Skin epidermis (tissue), 12 donors: ENCODE measurements at regions not wholly inside any gene's neighbourhood (a gene's known extent, or its start where the extent isn't known, plus 50 kb on each side); places are given as distances from the start of the nearest gene placed in this dataset.

ENCODE experiments used
- H3K27ac ChIP-seq, 21 experiments: fragments of 200-600 bp; sonication (generic) in 11 of 21; one replicate each; pipeline ENCODE4 v1.5.0; 2020; ENCODE audit warnings: mild to moderate bottlenecking in 3 of 21, inconsistent platforms in 2 of 21, moderate library complexity in 2 of 21
- H3K4me3 ChIP-seq, 7 experiments: fragments of 200-600 bp; sonication (generic) in 2 of 7; one replicate each; pipeline ENCODE4 v1.5.0; 2020; ENCODE audit warnings: inconsistent platforms in 2 of 7, mild to moderate bottlenecking in 2 of 7, moderate library complexity in 1 of 7

DNA sequence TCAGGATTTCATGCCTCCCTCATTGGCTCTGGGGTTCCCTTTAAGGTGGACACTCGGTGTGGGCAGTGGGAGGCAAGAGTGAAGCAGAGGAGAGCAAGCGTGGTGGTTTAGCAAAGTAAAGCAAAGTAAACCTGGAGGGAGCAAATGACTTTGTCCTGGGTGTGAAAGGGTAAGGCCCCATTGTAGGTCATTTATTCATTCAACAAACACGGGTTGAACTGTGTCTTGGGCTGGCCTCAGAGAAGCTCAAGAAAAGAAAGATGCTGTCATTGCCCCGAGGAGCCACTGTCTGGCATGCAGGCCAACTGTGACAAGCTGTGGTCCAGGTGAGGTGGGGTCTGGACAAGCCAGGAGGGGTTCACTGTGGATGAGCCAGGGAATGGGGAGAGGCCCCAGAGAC, 68.9 kb upstream of the DLK1 start:
- H3K4me3 ChIP-seq, result no peak overlapping the region
- no peak overlapping the region for H3K27ac ChIP-seq

- Histone ChIP-seq H3K27ac (no peak overlapping the region), H3K4me3 (no peak overlapping the region)
Observed at GRCh38 chr14:100658181-100658886, 68.4 kb upstream of the DLK1 start.

GRCh38 chr14:100659345-100660001, 67.2 kb upstream of the DLK1 start:
- Histone ChIP-seq H3K4me3 (no peak overlapping the region), H3K27ac (no peak overlapping the region)

GRCh38 chr14:100660498-100660881, 66.2 kb upstream of the DLK1 start:
- Histone ChIP-seq H3K27ac (no peak overlapping the region), H3K4me3 (no peak overlapping the region)

DNA sequence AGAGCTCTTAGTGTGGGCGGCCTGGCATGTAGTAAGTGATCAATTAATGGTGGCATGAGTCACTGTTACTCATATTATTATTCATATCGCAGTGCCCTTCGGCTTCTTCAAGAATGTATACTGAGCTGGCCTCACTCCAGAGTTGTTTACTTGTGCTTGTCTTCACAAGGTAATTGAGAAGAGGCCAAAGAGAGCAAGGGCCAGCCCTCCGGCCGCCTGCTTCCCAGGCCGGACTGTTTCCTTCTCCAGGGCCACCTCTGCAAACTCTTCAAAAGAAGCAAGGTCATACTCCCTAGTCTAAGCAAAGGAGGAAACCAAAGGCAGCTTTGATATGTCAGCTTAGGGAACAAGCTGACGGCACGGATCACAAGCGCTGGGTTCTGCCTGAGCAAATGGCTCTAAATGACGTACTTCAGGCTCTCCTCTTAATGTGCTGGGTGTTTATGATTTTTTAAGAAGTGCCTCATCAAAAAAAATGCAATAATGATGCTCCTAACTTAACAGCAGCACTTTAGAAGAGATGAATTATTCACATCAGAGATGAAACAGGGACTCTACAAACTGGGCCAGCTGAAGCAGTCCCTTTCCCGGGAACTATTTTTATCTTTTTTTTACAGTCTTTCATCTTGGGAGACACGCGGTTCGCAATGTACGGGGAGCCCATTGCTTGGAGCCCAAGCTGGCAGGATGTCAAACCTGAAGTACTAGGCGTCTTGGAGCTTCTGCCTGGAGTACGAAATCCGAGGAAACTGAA, 65.6 kb upstream of the DLK1 start:
- no peak overlapping the region for H3K27ac ChIP-seq
- no peak overlapping the region for H3K4me3 ChIP-seq

- no peak overlapping the region for H3K4me3 ChIP-seq
- no peak overlapping the region for H3K27ac ChIP-seq
Observed at GRCh38 chr14:100662879-100663760, 63.6 kb upstream of the DLK1 start.

DNA sequence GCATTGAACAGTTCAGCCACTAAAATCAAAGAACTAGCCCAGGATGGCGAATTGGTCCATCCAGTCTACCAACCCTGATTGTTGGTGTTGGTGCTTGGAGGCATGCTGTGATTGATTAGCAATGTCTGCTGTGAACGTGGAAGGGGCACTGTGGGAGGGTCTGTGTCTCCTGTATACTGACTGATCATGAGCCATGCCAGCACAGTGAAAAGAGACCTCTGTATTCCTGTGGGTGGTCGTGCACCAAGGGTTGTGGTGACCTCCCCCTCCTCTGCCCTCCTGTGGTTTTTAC, 63.0 kb upstream of the DLK1 start:
- no peak overlapping the region for H3K27ac ChIP-seq

GRCh38 chr14:100664231-100664630, 62.5 kb upstream of the DLK1 start:
- Histone ChIP-seq H3K4me3 (no peak overlapping the region), H3K27ac (no peak overlapping the region)

More for the DNA sequence above, 63.0 kb upstream of the DLK1 start:
- H3K4me3 ChIP-seq, result no peak overlapping the region

DNA sequence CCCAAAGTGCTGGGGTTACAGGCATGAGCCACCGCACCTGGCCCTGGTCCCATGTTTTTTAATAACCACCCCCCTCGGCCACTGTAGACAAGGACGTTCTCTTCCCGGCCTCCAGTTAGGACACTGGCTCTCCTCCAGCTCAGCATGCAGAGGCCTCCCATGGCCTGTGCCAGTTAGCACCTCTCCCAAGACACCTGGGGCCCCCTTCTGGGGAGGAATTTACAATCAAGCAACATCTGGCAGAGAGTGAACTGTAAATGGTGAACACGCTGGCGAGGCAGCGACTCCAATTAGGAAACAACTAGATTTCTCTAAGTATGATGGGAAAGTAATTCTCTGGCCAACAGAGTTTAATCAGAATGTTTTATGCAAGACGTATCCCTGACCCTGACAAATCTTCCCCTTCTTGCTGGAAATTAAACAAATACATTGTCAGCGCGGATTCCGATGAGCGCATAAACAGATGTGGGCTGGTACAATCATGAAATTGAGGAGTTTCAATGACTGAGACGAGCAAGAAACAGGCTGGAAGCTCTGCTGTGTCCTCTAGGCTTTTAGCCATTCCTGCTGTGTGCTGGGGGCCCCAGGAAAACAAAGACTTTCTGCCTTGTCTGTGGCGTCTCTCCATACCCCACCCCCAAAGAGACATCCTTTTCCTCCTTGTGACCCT, 61.7 kb upstream of the DLK1 start:
- Histone ChIP-seq H3K4me3 (no peak overlapping the region), H3K27ac (peak overlapping the region in 4 of 21 experiments; percentile 27 to 57 (median 38))

- peak overlapping the region in 3 of 21 experiments; percentile 27 to 57 (median 27) for H3K27ac ChIP-seq
- no peak overlapping the region for H3K4me3 ChIP-seq
Observed at GRCh38 chr14:100665511-100666032, 61.1 kb upstream of the DLK1 start.

DNA sequence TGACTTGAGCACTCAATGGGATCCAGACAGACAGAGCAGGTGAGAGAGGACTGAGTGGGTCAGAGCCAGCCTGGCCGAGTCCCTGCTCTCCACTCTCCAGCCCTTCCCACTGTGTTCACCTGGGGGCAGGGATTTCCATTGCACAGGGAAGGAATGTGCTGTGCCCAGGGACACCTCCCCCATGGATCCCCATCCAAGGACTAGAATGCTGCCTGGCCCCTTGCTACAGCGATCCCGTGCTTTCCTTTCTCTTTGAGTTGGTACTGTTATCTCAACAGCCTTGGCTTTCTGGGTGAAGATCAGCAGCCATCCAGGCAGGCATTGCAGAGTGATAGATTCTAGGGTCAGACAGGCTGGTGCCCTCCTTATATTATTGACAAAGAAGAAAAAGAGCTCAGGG, 60.3 kb upstream of the DLK1 start:
- Histone ChIP-seq H3K27ac (no peak overlapping the region), H3K4me3 (no peak overlapping the region)

GRCh38 chr14:100666851-100667250, 59.8 kb upstream of the DLK1 start:
- no peak overlapping the region for H3K4me3 ChIP-seq
- H3K27ac ChIP-seq, result no peak overlapping the region

- Histone ChIP-seq H3K27ac (no peak overlapping the region), H3K4me3 (no peak overlapping the region)
Observed at GRCh38 chr14:100667656-100668055, 59.0 kb upstream of the DLK1 start.

GRCh38 chr14:100668352-100668751, 58.3 kb upstream of the DLK1 start:
- Histone ChIP-seq H3K4me3 (no peak overlapping the region), H3K27ac (no peak overlapping the region)

GRCh38 chr14:100669011-100669412, 57.7 kb upstream of the DLK1 start:
- H3K27ac ChIP-seq, result no peak overlapping the region

GRCh38 chr14:100669468-100669867, 57.2 kb upstream of the DLK1 start:
- no peak overlapping the region for H3K27ac ChIP-seq

More at GRCh38 chr14:100669011-100669412, 57.7 kb upstream of the DLK1 start:
- no peak overlapping the region for H3K4me3 ChIP-seq

DNA sequence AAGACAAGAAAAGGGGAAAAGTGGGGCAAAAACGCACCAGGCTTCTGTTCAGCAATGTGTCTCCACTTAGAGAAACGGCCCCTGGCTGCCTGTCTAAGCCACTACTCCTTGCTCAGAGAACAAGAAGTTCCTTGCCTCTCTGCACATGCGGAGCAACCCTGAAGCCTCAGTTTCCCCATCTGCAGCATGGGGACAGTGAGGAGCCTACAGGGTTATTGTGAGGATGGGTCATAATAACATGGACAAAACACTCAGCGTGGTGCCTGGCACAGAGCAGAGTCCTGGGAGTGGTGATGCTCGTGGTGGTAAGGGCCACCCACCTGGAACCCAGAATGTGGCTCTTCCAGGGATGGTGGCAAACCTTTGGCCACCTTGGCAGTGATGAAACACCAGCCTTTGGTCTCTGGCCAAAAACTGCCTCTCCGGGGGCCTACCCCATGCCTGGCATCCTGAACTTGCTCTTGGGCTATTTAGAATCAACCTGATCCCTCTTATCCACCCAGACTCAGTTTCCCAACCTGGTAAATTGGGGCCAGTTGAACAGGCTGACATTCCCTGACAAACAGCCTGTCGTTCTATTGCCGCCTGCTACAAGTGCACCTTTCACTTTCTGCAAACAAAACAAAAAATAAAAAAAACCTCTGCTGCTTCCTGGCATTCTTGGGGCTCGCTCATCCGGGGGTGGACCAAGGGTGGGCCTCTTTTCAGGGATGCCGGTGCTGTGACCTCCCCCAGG, 56.5 kb upstream of the DLK1 start:
- no peak overlapping the region for H3K4me3 ChIP-seq
- H3K27ac ChIP-seq, result no peak overlapping the region

More at GRCh38 chr14:100669468-100669867, 57.2 kb upstream of the DLK1 start:
- H3K4me3 ChIP-seq, result no peak overlapping the region

DNA sequence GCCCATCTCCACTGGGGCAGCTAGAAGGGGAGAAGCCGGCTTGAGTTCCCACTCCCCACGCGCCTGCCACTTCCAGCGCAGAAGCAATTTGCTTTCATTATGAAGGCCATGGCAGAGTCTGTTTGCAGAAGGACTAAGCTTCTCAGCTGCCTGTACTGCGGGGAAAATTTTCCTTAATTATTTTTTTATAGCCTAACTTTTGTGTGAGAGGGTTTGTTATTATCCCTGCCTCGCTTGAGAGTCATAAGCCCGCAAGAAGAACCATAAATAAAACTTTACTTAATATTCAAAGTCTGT, 56.0 kb upstream of the DLK1 start:
- Histone ChIP-seq H3K4me3 (no peak overlapping the region), H3K27ac (no peak overlapping the region)

GRCh38 chr14:100671386-100671901, 55.2 kb upstream of the DLK1 start:
- Histone ChIP-seq H3K4me3 (no peak overlapping the region), H3K27ac (no peak overlapping the region)
